ENCODE measurements at regions not wholly inside any gene's neighbourhood (a gene's known extent, or its start where the extent isn't known, plus 50 kb on each side); places are given as distances from the start of the nearest gene placed in this dataset.

GRCh38 chr2:104656571-104657163, 197.2 kb upstream of the POU3F3 start:
- TF ChIP-seq CTCF (conservative IDR thresholded peaks at IDR 0.05; ENCODE audit: low read depth in 2 of 2) (no peak), EZH2phosphoT487 (IDR thresholded peaks at IDR 0.05; ENCODE audit: unreplicated experiment) (no peak), REST (IDR thresholded peaks at IDR 0.05; ENCODE audit: unreplicated experiment) (no peak), POLR2AphosphoS5 (IDR thresholded peaks at IDR 0.05; ENCODE audit: low read depth) (no peak)
